ENCODE measurements at regions not wholly inside any gene's neighbourhood (a gene's known extent, or its start where the extent isn't known, plus 50 kb on each side); places are given as distances from the start of the nearest gene placed in this dataset.

GRCh38 chr5:153919161-153919560 is 119.5 kb downstream of the FAM114A2 start:
- Histone ChIP-seq H3K9me3 (no peaks in the 10 kb centered on the region), H3K4me1 (no peaks in the 10 kb centered on the region), H3K27ac (no peak overlapping the region), H3K4me3 (no peak overlapping the region), H3K27me3 (no peaks in the 10 kb centered on the region), H3K36me3 (no peaks in the 10 kb centered on the region)
- in situ Hi-C loops (cut with MboI; ENCODE audit: low sequenced_read_pairs in 4 of 4) (no loop called here), intact Hi-C loops (cut with DNase I; ENCODE audit: low total_unique reads) (no loop called here)
- no peak for ATAC-seq
- DNase-seq = no peak
- TF ChIP-seq POLR2A (IDR thresholded peaks at IDR 0.05) (no peak), CTCF (IDR thresholded peaks at IDR 0.05 in 4 of 5, conservative IDR thresholded peaks at IDR 0.05 in 1 of 5) (no peak)

GRCh38 chr5:153907170-153907775 is 131.4 kb downstream of the FAM114A2 start:
- in situ Hi-C loops (cut with MboI; ENCODE audit: low sequenced_read_pairs in 4 of 4) = no loop called here
- Histone ChIP-seq H3K27me3 (no peaks in the 10 kb centered on the region), H3K4me3 (no peak overlapping the region), H3K27ac (no peak overlapping the region), H3K9me3 (no peaks in the 10 kb centered on the region), H3K4me1 (no peaks in the 10 kb centered on the region), H3K36me3 (no peaks in the 10 kb centered on the region)
- TF ChIP-seq CTCF (IDR thresholded peaks at IDR 0.05 in 4 of 5, conservative IDR thresholded peaks at IDR 0.05 in 1 of 5) = no peak
- no peak for TF ChIP-seq POLR2A (IDR thresholded peaks at IDR 0.05)
- DNase-seq = no peak
- intact Hi-C loops (cut with DNase I; ENCODE audit: low total_unique reads) = no loop called here
- no peak for ATAC-seq

DNA sequence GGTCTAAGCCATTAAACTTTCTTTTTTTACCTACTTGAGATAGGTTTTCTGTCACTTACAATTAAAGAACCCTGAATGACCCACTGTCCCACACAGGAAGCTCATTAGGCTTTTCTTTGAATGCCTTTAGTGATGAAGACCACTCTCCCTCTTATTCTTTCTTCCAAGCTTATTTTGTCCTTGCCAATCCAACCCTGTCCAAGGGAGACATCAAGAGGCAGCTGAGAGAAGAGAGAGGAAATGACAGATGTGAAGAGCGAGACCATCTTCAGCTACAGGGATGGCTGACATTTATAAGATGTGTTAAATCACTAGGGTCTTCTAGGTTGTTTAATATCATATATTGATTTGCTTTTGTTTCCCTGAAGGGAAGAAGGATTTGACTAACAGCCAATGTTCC is 133.5 kb downstream of the FAM114A2 start:
- in situ Hi-C loops (cut with MboI; ENCODE audit: low sequenced_read_pairs in 4 of 4) = no loop called here
- Histone ChIP-seq H3K4me3 (no peak overlapping the region), H3K4me1 (no peaks in the 10 kb centered on the region), H3K27me3 (no peaks in the 10 kb centered on the region), H3K27ac (no peak overlapping the region), H3K36me3 (no peaks in the 10 kb centered on the region), H3K9me3 (no peaks in the 10 kb centered on the region)
- ATAC-seq = no peak
- intact Hi-C loops (cut with DNase I; ENCODE audit: low total_unique reads) = no loop called here
- no peak for DNase-seq
- TF ChIP-seq CTCF (IDR thresholded peaks at IDR 0.05 in 4 of 5, conservative IDR thresholded peaks at IDR 0.05 in 1 of 5) = no peak
- TF ChIP-seq POLR2A (IDR thresholded peaks at IDR 0.05) = no peak

DNA sequence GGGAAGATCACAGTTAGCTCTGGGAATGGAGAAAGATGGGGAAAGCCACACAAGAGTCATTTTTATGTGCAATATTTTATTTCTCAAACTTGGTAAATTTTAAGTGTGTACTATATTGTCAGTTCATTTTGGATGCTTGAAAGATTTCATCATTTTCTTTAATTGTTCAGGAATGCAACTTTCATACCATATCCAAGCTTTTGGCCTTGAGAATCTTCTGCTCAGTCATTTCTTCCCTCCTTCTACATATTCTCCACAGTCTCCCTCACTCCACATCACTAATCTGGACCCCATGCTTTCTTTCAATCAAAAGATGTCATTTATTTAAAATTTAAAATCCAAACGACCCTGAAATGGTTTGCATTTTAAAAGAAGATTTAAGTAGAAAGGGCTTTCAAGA is 135.4 kb downstream of the FAM114A2 start:
- H3K4me3 ChIP-seq = no peak overlapping the region
- H3K27ac ChIP-seq = no peak overlapping the region
- no peaks in the 10 kb centered on the region for H3K27me3 ChIP-seq
- TF ChIP-seq POLR2A (IDR thresholded peaks at IDR 0.05) (no peak), CTCF (IDR thresholded peaks at IDR 0.05 in 4 of 5, conservative IDR thresholded peaks at IDR 0.05 in 1 of 5) (no peak)
- no peaks in the 10 kb centered on the region for H3K4me1 ChIP-seq
- H3K36me3 ChIP-seq = no peaks in the 10 kb centered on the region
- in situ Hi-C loops (cut with MboI; ENCODE audit: low sequenced_read_pairs in 4 of 4) = no loop called here
- no peaks in the 10 kb centered on the region for H3K9me3 ChIP-seq
- ATAC-seq (no peak), DNase-seq (no peak)
- intact Hi-C loops (cut with DNase I; ENCODE audit: low total_unique reads) = no loop called here

DNA sequence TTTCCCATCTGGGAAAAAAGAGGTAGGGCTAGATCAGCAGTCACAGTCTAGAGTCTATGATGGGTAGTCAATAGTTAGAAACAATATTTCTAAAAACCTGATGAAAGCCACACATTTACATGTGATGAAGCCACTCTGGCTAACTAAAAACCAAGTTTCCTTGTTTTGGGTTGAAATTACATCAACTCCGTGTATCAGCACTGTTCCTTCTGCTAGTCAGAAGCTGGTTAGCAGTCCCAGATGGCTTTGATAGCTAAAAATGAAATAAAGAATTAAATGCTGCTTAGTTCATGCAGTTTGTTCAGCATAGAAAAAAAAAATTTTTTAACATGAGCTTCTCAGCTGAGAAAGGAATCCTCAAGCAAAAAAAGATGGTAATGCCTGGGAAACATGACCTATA is 136.7 kb downstream of the FAM114A2 start:
- H3K27ac ChIP-seq = peak overlapping the region in 3 of 4 donors; percentile 24 to 52 (median 35)
- no peaks in the 10 kb centered on the region for H3K36me3 ChIP-seq
- ATAC-seq (no peak), DNase-seq (no peak)
- in situ Hi-C loops (cut with MboI; ENCODE audit: low sequenced_read_pairs in 4 of 4) (no loop called here), intact Hi-C loops (cut with DNase I; ENCODE audit: low total_unique reads) (no loop called here)
- H3K4me1 ChIP-seq = no peaks in the 10 kb centered on the region
- no peaks in the 10 kb centered on the region for H3K27me3 ChIP-seq
- no peaks in the 10 kb centered on the region for H3K9me3 ChIP-seq
- TF ChIP-seq POLR2A (IDR thresholded peaks at IDR 0.05) (no peak), CTCF (IDR thresholded peaks at IDR 0.05 in 4 of 5, conservative IDR thresholded peaks at IDR 0.05 in 1 of 5) (no peak)
- no peak overlapping the region for H3K4me3 ChIP-seq
